Sigmoid colon (tissue), 4 donors: ENCODE measurements at regions not wholly inside any gene's neighbourhood (a gene's known extent, or its start where the extent isn't known, plus 50 kb on each side); places are given as distances from the start of the nearest gene placed in this dataset.

Experiments
- CTCF ChIP-seq, 4 experiments: fragments of 450-650 bp in 3 of 4; fragments of 200-600 bp in 1 of 4; IDR thresholded peaks; one replicate each; pipeline ENCODE4 v1.5.1; 2016 to 2019; ENCODE audit warnings: antibody characterized with exemption in 4 of 4, mild to moderate bottlenecking in 3 of 4, moderate library complexity in 2 of 4
- POLR2AphosphoS5 ChIP-seq, 4 donors: sonication (generic); formaldehyde crosslinking; IDR thresholded peaks; one replicate each; pipeline ENCODE4 v1.6.1; 2017; ENCODE audit warnings: antibody characterized with exemption in 4 of 4

GRCh38 chr13:112242777-112243176 is 133.4 kb upstream of the SPACA7 start:
- TF ChIP-seq CTCF (IDR thresholded peaks at IDR 0.05) (no peak), POLR2AphosphoS5 (IDR thresholded peaks at IDR 0.05) (no peak)
